Esophagus muscularis mucosa (tissue), 4 donors: ENCODE measurements at regions not wholly inside any gene's neighbourhood (a gene's known extent, or its start where the extent isn't known, plus 50 kb on each side); places are given as distances from the start of the nearest gene placed in this dataset.

Experiments used
- DNase-seq: peaks from one replicate; pipeline ENCODE4 v3.0.0-alpha.2; 2017; ENCODE audit errors: extremely low spot score
- H3K27ac ChIP-seq, 4 donors: fragments of 200-600 bp; sonication (generic); replicated peaks in 1 of 4; 1 replicate in 3 of 4; 2 replicates in 1 of 4; pipeline ENCODE4 v1.5.1; 2016 to 2019; ENCODE audit warnings: mild to moderate bottlenecking in 1 of 4
- H3K27me3 ChIP-seq, 4 donors: fragments of 200-600 bp; sonication (generic); one replicate each; pipeline versions ENCODE4 v1.5.1 to v1.6.0; 2016 to 2019
- H3K36me3 ChIP-seq, 4 donors: fragments of 200-600 bp; sonication (generic); one replicate each; pipeline ENCODE4 v1.5.1; 2016 to 2019
- H3K4me1 ChIP-seq, 4 donors: fragments of 200-600 bp; sonication (generic); one replicate each; pipeline ENCODE4 v1.5.1; 2016 to 2019
- H3K4me3 ChIP-seq, 4 donors: fragments of 200-600 bp; sonication (generic); 1 replicate in 2 of 4; 2 replicates in 2 of 4; pipeline ENCODE4 v1.5.1; 2016 to 2019; ENCODE audit warnings: mild to moderate bottlenecking in 4 of 4, moderate library complexity in 1 of 4
- H3K9me3 ChIP-seq, 4 donors: fragments of 200-600 bp; sonication (generic); 1 replicate in 3 of 4; 2 replicates in 1 of 4; pipeline ENCODE4 v1.5.1; 2016 to 2019
- EP300 ChIP-seq: sonication (generic); formaldehyde crosslinking; IDR thresholded peaks from one replicate; pipeline ENCODE4 v1.6.1; 2017; ENCODE audit warnings: antibody characterized with exemption
- POLR2A ChIP-seq: fragments of 450-650 bp; IDR thresholded peaks from one replicate; pipeline ENCODE4 v1.6.1; 2017; ENCODE audit warnings: antibody characterized with exemption, moderate library complexity, mild to moderate bottlenecking, low read depth
- POLR2AphosphoS5 ChIP-seq, 2 donors: sonication (generic); formaldehyde crosslinking; IDR thresholded peaks; one replicate each; pipeline ENCODE4 v1.6.1; 2017; ENCODE audit warnings: antibody characterized with exemption in 2 of 2
- WGBS: methylation state at CpG from one replicate; pipeline ENCODE4 v1.1.5; 2018; 5-methylcytosine and 5-hydroxymethylcytosine counted together
- intact Hi-C: fragments of 100-400 bp; cut with DNase I; formaldehyde crosslinking; loops from one replicate; pipeline ENCODE4 v1.15.1; 2023
- TF ChIP-seq, protein P1 (sequence below), 3 experiments: fragments of 200-600 bp in 2 of 3; fragments of 450-650 bp in 1 of 3; sonication (generic) in 2 of 3; IDR thresholded peaks; one replicate each; pipeline ENCODE4 v1.5.1; 2017 to 2019; ENCODE audit warnings: antibody characterized with exemption in 3 of 3, mild to moderate bottlenecking in 2 of 3, moderate library complexity in 1 of 3

DNA sequence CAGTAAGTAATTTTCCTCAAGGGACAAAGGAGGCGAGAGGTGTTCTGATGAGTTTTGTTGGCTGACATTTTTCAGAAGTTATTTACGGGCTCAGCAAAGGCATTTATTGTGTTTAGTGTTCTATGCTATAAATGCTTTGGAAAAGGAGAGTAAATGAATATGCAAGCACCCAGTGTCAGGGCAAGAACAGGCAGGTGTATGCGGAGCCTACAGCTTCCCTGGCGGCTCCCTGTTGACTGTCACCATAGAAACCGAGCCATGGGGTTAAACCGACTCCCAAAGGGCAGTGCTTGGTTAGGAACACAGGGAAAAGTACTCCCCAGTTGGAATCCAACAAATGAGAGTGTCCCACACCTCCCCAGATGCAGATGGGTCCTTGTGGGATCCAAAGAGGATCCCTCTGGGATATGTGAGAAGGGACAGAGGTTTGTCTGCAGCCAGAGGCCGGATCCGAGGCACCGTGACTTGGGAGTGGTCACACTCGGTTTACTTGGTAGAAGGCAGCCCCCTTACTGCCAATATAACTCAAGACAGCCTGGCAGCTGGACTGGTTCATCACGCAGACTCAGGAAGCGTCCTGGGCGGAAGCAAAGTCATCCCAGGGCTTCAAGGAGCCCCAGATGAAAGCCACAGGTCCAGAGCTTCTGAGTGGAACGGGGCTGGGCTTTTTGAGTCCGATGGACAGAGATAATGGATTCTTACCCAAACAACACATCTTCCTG lies 329.7 kb downstream of the CTTN start:
- H3K27ac ChIP-seq = no peak overlapping the region
- H3K27me3 ChIP-seq = no peaks in the 10 kb centered on the region
- no peak for TF ChIP-seq POLR2AphosphoS5 (IDR thresholded peaks at IDR 0.05)
- no peak for TF ChIP-seq POLR2A
- no peak for TF ChIP-seq EP300
- TF ChIP-seq, protein P1, sequence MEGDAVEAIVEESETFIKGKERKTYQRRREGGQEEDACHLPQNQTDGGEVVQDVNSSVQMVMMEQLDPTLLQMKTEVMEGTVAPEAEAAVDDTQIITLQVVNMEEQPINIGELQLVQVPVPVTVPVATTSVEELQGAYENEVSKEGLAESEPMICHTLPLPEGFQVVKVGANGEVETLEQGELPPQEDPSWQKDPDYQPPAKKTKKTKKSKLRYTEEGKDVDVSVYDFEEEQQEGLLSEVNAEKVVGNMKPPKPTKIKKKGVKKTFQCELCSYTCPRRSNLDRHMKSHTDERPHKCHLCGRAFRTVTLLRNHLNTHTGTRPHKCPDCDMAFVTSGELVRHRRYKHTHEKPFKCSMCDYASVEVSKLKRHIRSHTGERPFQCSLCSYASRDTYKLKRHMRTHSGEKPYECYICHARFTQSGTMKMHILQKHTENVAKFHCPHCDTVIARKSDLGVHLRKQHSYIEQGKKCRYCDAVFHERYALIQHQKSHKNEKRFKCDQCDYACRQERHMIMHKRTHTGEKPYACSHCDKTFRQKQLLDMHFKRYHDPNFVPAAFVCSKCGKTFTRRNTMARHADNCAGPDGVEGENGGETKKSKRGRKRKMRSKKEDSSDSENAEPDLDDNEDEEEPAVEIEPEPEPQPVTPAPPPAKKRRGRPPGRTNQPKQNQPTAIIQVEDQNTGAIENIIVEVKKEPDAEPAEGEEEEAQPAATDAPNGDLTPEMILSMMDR (IDR thresholded peaks at IDR 0.05) = no peak
- H3K4me1 ChIP-seq = no peaks in the 10 kb centered on the region
- DNase-seq = no peak
- intact Hi-C loops = no loop called here
- WGBS = 73% methylated on average over 8 of the region's 15 CpGs
- no peaks in the 10 kb centered on the region for H3K36me3 ChIP-seq
- H3K9me3 ChIP-seq = peaks cover 0 to 7% (median 0%) of the 10 kb centered on the region in 4 donors
- H3K4me3 ChIP-seq = no peak overlapping the region

DNA sequence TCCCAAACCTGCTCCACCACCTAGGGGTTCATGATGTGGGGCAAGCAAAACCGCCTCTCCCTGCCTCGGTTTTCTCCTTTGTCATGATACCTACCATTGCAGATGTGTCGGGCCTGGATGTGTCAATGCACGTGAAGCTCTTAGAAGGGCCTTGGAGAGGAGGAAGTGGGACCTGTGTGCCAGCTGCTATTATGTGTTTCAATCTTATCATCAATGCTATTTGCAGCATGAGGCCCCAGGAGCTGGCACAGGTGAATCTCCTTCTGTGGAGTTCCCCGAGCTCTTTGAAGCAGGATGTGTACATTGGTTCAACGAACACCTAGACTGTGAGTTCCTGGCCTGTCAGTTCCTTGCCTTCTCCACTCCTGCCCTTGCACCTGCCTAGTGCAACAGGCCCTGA lies 331.6 kb downstream of the CTTN start:
- Histone ChIP-seq H3K4me3 (no peak overlapping the region), H3K36me3 (no peaks in the 10 kb centered on the region), H3K27me3 (no peaks in the 10 kb centered on the region), H3K9me3 (peaks cover 0 to 7% (median 0%) of the 10 kb centered on the region in 4 donors), H3K4me1 (no peaks in the 10 kb centered on the region), H3K27ac (no peak overlapping the region)
- DNase-seq = no peak
- TF ChIP-seq, protein P1 (IDR thresholded peaks at IDR 0.05) = no peak
- TF ChIP-seq POLR2A (no peak), EP300 (no peak), POLR2AphosphoS5 (IDR thresholded peaks at IDR 0.05) (no peak)
- WGBS = 91% methylated on average over 6 of the region's 6 CpGs
- intact Hi-C loops = no loop called here

DNA sequence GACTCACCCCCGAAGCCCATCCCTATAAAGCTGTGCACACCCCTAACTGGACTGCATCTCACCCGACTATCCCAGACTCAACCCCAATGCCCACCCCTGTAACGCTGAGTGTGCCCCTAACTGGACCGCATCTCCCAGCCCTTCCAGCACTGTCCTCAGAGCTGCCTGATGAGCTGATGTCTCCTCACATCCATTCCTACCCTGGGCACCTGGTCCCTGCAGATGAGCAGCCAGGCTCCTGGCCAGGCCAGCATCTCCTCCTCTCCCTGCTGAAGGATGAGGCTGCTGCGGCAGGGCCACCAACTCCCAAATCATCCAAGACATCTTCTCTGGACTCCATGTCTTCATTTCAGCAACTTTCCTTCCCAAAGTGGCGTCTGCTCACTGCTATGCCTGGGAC lies 332.1 kb downstream of the CTTN start:
- no peak for DNase-seq
- Histone ChIP-seq H3K4me3 (no peak overlapping the region), H3K9me3 (peaks cover 0 to 7% (median 0%) of the 10 kb centered on the region in 4 donors), H3K4me1 (no peaks in the 10 kb centered on the region), H3K36me3 (no peaks in the 10 kb centered on the region), H3K27me3 (no peaks in the 10 kb centered on the region), H3K27ac (no peak overlapping the region)
- TF ChIP-seq POLR2A (no peak), EP300 (no peak), POLR2AphosphoS5 (IDR thresholded peaks at IDR 0.05) (no peak)
- TF ChIP-seq, protein P1 (IDR thresholded peaks at IDR 0.05) = no peak
- intact Hi-C loops = no loop called here
- WGBS = 93% methylated on average over 6 of the region's 6 CpGs

DNA sequence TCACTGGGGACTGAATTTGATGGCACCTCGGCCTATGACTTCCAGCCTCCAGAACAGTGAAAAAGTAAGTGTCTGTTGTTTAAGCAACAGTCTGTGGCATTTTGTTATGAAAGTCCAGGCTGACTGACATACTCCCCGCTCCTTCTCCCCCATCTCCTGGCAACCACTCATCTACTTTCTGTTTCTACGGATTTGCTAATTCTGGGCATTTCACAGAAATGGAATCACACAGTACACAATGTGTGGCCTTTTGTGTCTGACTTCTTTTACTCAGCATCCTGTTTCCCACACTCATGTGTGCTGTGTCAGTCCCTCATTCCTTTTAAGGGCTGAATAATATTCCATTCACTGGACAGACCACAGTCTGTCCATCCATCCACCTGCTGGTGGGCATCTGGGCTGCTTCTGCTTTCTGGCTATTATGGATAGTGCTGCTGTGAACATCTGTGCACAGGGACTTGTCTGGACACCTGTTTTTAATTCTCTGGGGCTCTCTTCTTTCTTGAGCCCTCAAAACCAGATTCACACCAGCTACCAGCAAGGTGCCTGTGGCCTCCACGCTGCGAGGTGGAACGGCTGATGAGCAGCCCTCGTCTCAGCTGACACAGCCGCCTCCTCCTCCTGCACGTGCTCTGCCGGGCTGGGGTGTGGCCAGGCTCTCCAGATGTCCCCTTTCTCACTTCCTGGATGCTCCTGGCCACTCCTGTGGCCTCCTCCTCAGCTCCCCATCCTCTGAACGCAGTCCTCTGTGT lies 333.1 kb downstream of the CTTN start:
- H3K9me3 ChIP-seq = peaks cover 0 to 7% (median 0%) of the 10 kb centered on the region in 4 donors
- DNase-seq = no peak
- no peaks in the 10 kb centered on the region for H3K36me3 ChIP-seq
- H3K4me3 ChIP-seq = no peak overlapping the region
- no peaks in the 10 kb centered on the region for H3K4me1 ChIP-seq
- WGBS = 74% methylated on average over 11 of the region's 11 CpGs
- intact Hi-C loops = no loop called here
- TF ChIP-seq EP300 = no peak
- TF ChIP-seq POLR2AphosphoS5 (IDR thresholded peaks at IDR 0.05) = no peak
- TF ChIP-seq, protein P1 (IDR thresholded peaks at IDR 0.05) = no peak
- no peak for TF ChIP-seq POLR2A
- H3K27me3 ChIP-seq = no peaks in the 10 kb centered on the region
- H3K27ac ChIP-seq = no peak overlapping the region
